T-helper 9 cell (primary cell): ENCODE measurements at regions not wholly inside any gene's neighbourhood (a gene's known extent, or its start where the extent isn't known, plus 50 kb on each side); places are given as distances from the start of the nearest gene placed in this dataset.
"Not testable (repeated sequence)": the region's sequence is repeated elsewhere in the genome, so short reads cannot be mapped to it uniquely, and the experiment has no call there.

Experiments
- DNase-seq: peaks from one replicate; pipeline ENCODE4 v3.0.0-alpha.2; 2020

- no peak for DNase-seq
Measured at GRCh38 chr10:129063212-129063611, 403.8 kb upstream of the MGMT start.

GRCh38 chr10:129063877-129064276, 403.2 kb upstream of the MGMT start:
- DNase-seq, result no peak

GRCh38 chr10:129066529-129066928, 400.5 kb upstream of the MGMT start:
- DNase-seq, result not testable (repeated sequence)

GRCh38 chr10:129071411-129071810, 395.6 kb upstream of the MGMT start:
- not testable (repeated sequence) for DNase-seq

GRCh38 chr10:129074939-129075338, 392.1 kb upstream of the MGMT start:
- DNase-seq, result no peak

- DNase-seq, result no peak
Measured at GRCh38 chr10:129075508-129075907, 391.5 kb upstream of the MGMT start.

- DNase-seq, result no peak
Measured at GRCh38 chr10:129075927-129076326, 391.1 kb upstream of the MGMT start.

- no peak for DNase-seq
Measured at GRCh38 chr10:129078346-129078745, 388.7 kb upstream of the MGMT start.

- DNase-seq, result no peak
Measured at GRCh38 chr10:129078746-129079145, 388.3 kb upstream of the MGMT start.

GRCh38 chr10:129079705-129080104, 387.3 kb upstream of the MGMT start:
- no peak for DNase-seq

GRCh38 chr10:129085811-129086210, 381.2 kb upstream of the MGMT start:
- no peak for DNase-seq

GRCh38 chr10:129089341-129089740, 377.7 kb upstream of the MGMT start:
- no peak for DNase-seq

- DNase-seq, result no peak
Measured at GRCh38 chr10:129090165-129090564, 376.9 kb upstream of the MGMT start.

- DNase-seq, result no peak
Measured at GRCh38 chr10:129090618-129091366, 376.2 kb upstream of the MGMT start.

- no peak for DNase-seq
Measured at GRCh38 chr10:129093641-129094040, 373.4 kb upstream of the MGMT start.

- DNase-seq, result no peak
Measured at GRCh38 chr10:129094233-129094632, 372.8 kb upstream of the MGMT start.

- DNase-seq, result no peak
Measured at GRCh38 chr10:129094861-129095260, 372.2 kb upstream of the MGMT start.

GRCh38 chr10:129095680-129096064, 371.4 kb upstream of the MGMT start:
- DNase-seq, result no peak

- no peak for DNase-seq
Measured at GRCh38 chr10:129096065-129096984, 370.7 kb upstream of the MGMT start.

- no peak for DNase-seq
Measured at GRCh38 chr10:129097776-129098330, 369.2 kb upstream of the MGMT start.

- DNase-seq, result no peak
Measured at GRCh38 chr10:129098517-129098916, 368.5 kb upstream of the MGMT start.

GRCh38 chr10:129099486-129099885, 367.6 kb upstream of the MGMT start:
- DNase-seq, result no peak

- no peak for DNase-seq
Measured at GRCh38 chr10:129099992-129100391, 367.0 kb upstream of the MGMT start.
